Epithelial cell of esophagus (primary cell): ENCODE measurements at regions not wholly inside any gene's neighbourhood (a gene's known extent, or its start where the extent isn't known, plus 50 kb on each side); places are given as distances from the start of the nearest gene placed in this dataset.

ENCODE experiments used
- DNase-seq: peaks from one replicate; pipeline ENCODE4 v3.0.0; 2010; ENCODE audit warnings: low read depth
- H3K4me3 ChIP-seq: 2 replicates; pipeline ENCODE4 v1.5.1; 2011; ENCODE audit warnings: mild to moderate bottlenecking, low read length, control low read depth
- CTCF ChIP-seq: IDR thresholded peaks from 2 replicates; pipeline ENCODE4 v1.5.1; 2011; ENCODE audit warnings: low read depth, mild to moderate bottlenecking, low read length, control low read depth, inconsistent platforms; ENCODE audit not compliant: insufficient read depth; ENCODE audit errors: missing control alignments

- no peak for TF ChIP-seq CTCF
- H3K4me3 ChIP-seq: no peak overlapping the region
- DNase-seq: no peak
Observed at GRCh38 chr10:18760836-18761235, 101.6 kb downstream of the ARL5B start.

- TF ChIP-seq CTCF: no peak
- H3K4me3 ChIP-seq: no peak overlapping the region
- no peak for DNase-seq
Observed at GRCh38 chr10:18767981-18768380, 108.8 kb downstream of the ARL5B start.

GRCh38 chr10:18773180-18773579 lies 113.9 kb downstream of the ARL5B start:
- no peak for DNase-seq
- no peak for TF ChIP-seq CTCF
- no peak overlapping the region for H3K4me3 ChIP-seq

- no peak for DNase-seq
- no peak for TF ChIP-seq CTCF
- H3K4me3 ChIP-seq: no peak overlapping the region
Observed at GRCh38 chr10:18777258-18777657, 118.0 kb downstream of the ARL5B start.

- H3K4me3 ChIP-seq: no peak overlapping the region
- DNase-seq: no peak
- no peak for TF ChIP-seq CTCF
Observed at GRCh38 chr10:18786478-18786877, 127.2 kb downstream of the ARL5B start.

- H3K4me3 ChIP-seq: no peak overlapping the region
- DNase-seq: peak; percentile 15
- TF ChIP-seq CTCF: peak; percentile 38
Observed at GRCh38 chr10:18793951-18794350, 134.7 kb downstream of the ARL5B start.

- no peak for DNase-seq
- no peak overlapping the region for H3K4me3 ChIP-seq
- TF ChIP-seq CTCF: no peak
Observed at GRCh38 chr10:18795549-18795948, 136.3 kb downstream of the ARL5B start.
